M059J (cell line): ENCODE measurements at regions not wholly inside any gene's neighbourhood (a gene's known extent, or its start where the extent isn't known, plus 50 kb on each side); places are given as distances from the start of the nearest gene placed in this dataset.
"Not testable (repeated sequence)": the region's sequence is repeated elsewhere in the genome, so short reads cannot be mapped to it uniquely, and the experiment has no call there.

Source experiments
- DNase-seq: peaks from one replicate; pipeline ENCODE4 v3.0.0-alpha.2; 2012; ENCODE audit warnings: low read depth

- DNase-seq: no peak
Observed at GRCh38 chr13:61215116-61215515, 200.5 kb downstream of the PCDH20 start.

- no peak for DNase-seq
Observed at GRCh38 chr13:61214551-61214950, 201.1 kb downstream of the PCDH20 start.

GRCh38 chr13:61205898-61206297 is 209.8 kb downstream of the PCDH20 start:
- DNase-seq: not testable (repeated sequence)

- no peak for DNase-seq
Observed at GRCh38 chr13:61204025-61204424, 211.6 kb downstream of the PCDH20 start.

- DNase-seq: no peak
Observed at GRCh38 chr13:61202042-61202441, 213.6 kb downstream of the PCDH20 start.

- DNase-seq: no peak
Observed at GRCh38 chr13:61192826-61193225, 222.8 kb downstream of the PCDH20 start.

- no peak for DNase-seq
Observed at GRCh38 chr13:61188057-61188456, 227.6 kb downstream of the PCDH20 start.

GRCh38 chr13:61187471-61187870 is 228.2 kb downstream of the PCDH20 start:
- no peak for DNase-seq

- no peak for DNase-seq
Observed at GRCh38 chr13:61183670-61184069, 232.0 kb downstream of the PCDH20 start.

GRCh38 chr13:61180234-61180633 is 235.4 kb downstream of the PCDH20 start:
- DNase-seq: no peak

GRCh38 chr13:61179741-61180140 is 235.9 kb downstream of the PCDH20 start:
- no peak for DNase-seq

GRCh38 chr13:61170856-61171255 is 244.8 kb downstream of the PCDH20 start:
- DNase-seq: no peak

GRCh38 chr13:61162636-61163035 is 253.0 kb downstream of the PCDH20 start:
- DNase-seq: peak; percentile 8

- DNase-seq: no peak
Observed at GRCh38 chr13:61162106-61162505, 253.5 kb downstream of the PCDH20 start.

GRCh38 chr13:61156753-61157152 is 258.9 kb downstream of the PCDH20 start:
- DNase-seq: no peak

- no peak for DNase-seq
Observed at GRCh38 chr13:61151062-61151461, 264.6 kb downstream of the PCDH20 start.

- DNase-seq: no peak
Observed at GRCh38 chr13:61149331-61149730, 266.3 kb downstream of the PCDH20 start.

- no peak for DNase-seq
Observed at GRCh38 chr13:61148691-61149315, 266.8 kb downstream of the PCDH20 start.

- DNase-seq: no peak
Observed at GRCh38 chr13:61148211-61148610, 267.4 kb downstream of the PCDH20 start.

GRCh38 chr13:61146571-61146970 is 269.1 kb downstream of the PCDH20 start:
- DNase-seq: no peak

- no peak for DNase-seq
Observed at GRCh38 chr13:61146158-61146557, 269.5 kb downstream of the PCDH20 start.

- no peak for DNase-seq
Observed at GRCh38 chr13:61144834-61145593, 270.6 kb downstream of the PCDH20 start.

GRCh38 chr13:61144301-61144700 is 271.3 kb downstream of the PCDH20 start:
- DNase-seq: no peak

GRCh38 chr13:61142506-61142905 is 273.1 kb downstream of the PCDH20 start:
- no peak for DNase-seq
